MG63 (cell line): ENCODE measurements at regions not wholly inside any gene's neighbourhood (a gene's known extent, or its start where the extent isn't known, plus 50 kb on each side); places are given as distances from the start of the nearest gene placed in this dataset.

Source experiments
- DNase-seq: peaks from one replicate; pipeline ENCODE4 v3.0.0-alpha.2; 2020
- H3K27me3 ChIP-seq: fragments of 250-450 bp; sonication (Bioruptor Pico); 2 replicates; pipeline ENCODE4 v1.5.1; 2020; ENCODE audit warnings: mild to moderate bottlenecking, moderate library complexity
- H3K36me3 ChIP-seq: fragments of 250-450 bp; sonication (Bioruptor Pico); 2 replicates; pipeline ENCODE4 v1.5.1; 2020; ENCODE audit warnings: mild to moderate bottlenecking, moderate library complexity
- H3K4me3 ChIP-seq: fragments of 250-450 bp; sonication (Bioruptor Pico); 2 replicates; pipeline ENCODE4 v1.5.1; 2020; ENCODE audit warnings: mild to moderate bottlenecking, moderate library complexity
- H3K9me3 ChIP-seq: fragments of 250-450 bp; sonication (Bioruptor Pico); 2 replicates; pipeline ENCODE4 v1.5.1; 2020; ENCODE audit warnings: mild to moderate bottlenecking, moderate library complexity

GRCh38 chr13:111044087-111044830 lies 70.9 kb upstream of the ARHGEF7 start:
- DNase-seq: no peak
- H3K4me3 ChIP-seq: no peak overlapping the region
- H3K9me3 ChIP-seq: no peaks in the 10 kb centered on the region

DNA sequence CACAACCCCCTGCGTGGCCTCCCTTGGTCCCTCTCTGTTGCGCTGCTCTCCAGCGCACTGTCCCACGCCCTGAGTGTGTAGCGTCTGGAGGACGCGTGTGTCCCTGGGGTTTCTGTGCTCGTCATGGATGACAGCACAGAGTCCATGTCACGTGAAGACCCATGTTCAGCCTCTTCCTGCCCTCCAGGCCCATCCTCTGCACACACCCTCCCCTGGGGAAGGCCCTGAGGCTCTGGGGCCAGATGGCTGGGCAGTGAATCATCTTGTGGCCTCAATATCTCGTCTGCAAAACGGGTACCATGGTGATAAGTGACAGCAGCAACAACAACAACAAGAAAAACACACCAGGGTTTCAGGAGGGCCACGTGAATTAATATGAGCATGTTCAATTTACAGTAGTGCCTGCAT lies 71.5 kb upstream of the ARHGEF7 start:
- no peak overlapping the region for H3K4me3 ChIP-seq
- H3K36me3 ChIP-seq: no peaks in the 10 kb centered on the region
- H3K9me3 ChIP-seq: no peaks in the 10 kb centered on the region
- no peak for DNase-seq
- H3K27me3 ChIP-seq: peaks cover 4% of the 10 kb centered on the region; the same call in 1 of the 2 replicates

More at GRCh38 chr13:111044087-111044830, 70.9 kb upstream of the ARHGEF7 start:
- Histone ChIP-seq H3K36me3 (no peaks in the 10 kb centered on the region), H3K27me3 (peaks cover 3% of the 10 kb centered on the region; the same call in 1 of the 2 replicates)

DNA sequence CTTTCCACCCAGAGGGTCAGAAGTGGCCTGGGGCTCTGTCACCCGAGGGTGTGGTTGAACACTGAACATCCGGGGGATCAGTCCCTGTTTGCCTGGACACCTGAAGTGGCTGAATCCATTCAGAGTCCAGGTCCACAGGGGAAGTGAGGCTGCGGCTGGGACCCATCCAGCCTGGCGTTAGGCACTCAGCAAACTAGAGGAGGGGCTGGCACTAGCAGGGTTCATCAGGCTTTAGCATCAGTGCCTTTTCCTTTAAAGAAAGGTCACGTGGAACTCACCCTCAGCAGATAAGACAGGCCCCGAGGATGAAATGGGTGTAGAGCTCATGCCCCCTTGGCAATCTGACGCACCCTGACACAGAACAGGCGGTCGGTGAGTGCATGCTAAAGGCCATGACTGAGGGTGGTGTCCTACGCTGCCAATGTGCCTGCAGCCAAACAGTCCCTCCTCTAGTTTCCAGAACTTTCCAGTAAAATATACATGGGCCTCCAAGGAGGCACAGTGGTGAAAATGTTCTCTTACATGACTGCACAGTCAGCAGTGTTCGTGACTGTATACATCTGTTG lies 72.4 kb upstream of the ARHGEF7 start:
- Histone ChIP-seq H3K36me3 (no peaks in the 10 kb centered on the region), H3K4me3 (no peak overlapping the region), H3K9me3 (no peaks in the 10 kb centered on the region), H3K27me3 (peaks cover 10% of the 10 kb centered on the region; the same call in 1 of the 2 replicates)
- no peak for DNase-seq

DNA sequence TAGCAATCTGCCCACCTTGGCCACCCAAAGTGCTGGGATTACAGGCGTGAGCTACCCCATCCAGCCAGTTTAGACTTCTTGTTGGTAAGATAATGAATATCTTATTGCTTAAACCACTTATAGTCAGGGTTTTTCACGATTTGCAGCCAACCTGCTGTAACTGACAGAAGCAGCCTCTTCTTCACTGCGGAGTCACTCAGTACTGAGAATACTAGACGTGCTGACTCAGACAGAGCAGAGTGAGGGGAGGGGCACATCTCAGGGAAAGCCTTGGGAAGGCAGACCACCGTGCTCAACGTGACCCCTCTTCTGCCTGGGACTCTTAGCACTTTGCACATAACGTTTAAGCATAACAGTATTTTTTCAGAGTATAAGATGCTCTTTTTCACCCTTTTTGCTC lies 74.3 kb upstream of the ARHGEF7 start:
- Histone ChIP-seq H3K27me3 (peaks cover 13% of the 10 kb centered on the region; the same call in 1 of the 2 replicates), H3K9me3 (no peaks in the 10 kb centered on the region), H3K36me3 (no peaks in the 10 kb centered on the region), H3K4me3 (no peak overlapping the region)
- DNase-seq: no peak

GRCh38 chr13:111039735-111040134 lies 75.4 kb upstream of the ARHGEF7 start:
- Histone ChIP-seq H3K9me3 (no peaks in the 10 kb centered on the region), H3K36me3 (no peaks in the 10 kb centered on the region), H3K27me3 (peaks cover 13% of the 10 kb centered on the region; the same call in 1 of the 2 replicates), H3K4me3 (no peak overlapping the region)
- no peak for DNase-seq

DNA sequence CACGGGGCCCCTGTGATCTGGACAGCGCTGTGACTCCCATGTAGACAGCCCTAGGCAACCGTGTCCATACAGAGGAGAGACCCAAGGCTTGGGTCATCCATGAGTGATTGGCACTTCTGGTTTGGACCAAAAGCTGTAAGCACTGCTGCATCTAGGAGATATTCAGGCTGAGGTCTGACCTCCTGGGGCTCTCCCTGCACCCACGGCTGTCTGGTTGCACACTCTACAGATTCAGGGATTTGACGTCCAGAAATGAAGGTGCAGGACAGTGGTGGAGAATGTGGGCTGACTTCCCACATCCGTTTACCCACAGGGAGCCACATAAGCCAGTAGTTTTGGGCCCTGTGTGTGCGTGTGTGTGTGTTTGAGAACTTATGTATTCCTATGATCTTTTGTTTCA lies 76.2 kb upstream of the ARHGEF7 start:
- Histone ChIP-seq H3K9me3 (no peaks in the 10 kb centered on the region), H3K4me3 (no peak overlapping the region), H3K36me3 (no peaks in the 10 kb centered on the region), H3K27me3 (peaks cover 13% of the 10 kb centered on the region; the same call in 1 of the 2 replicates)
- no peak for DNase-seq

GRCh38 chr13:111037927-111038326 lies 77.2 kb upstream of the ARHGEF7 start:
- H3K9me3 ChIP-seq: no peaks in the 10 kb centered on the region
- DNase-seq: no peak
- H3K27me3 ChIP-seq: peaks cover 13% of the 10 kb centered on the region; the same call in 1 of the 2 replicates
- H3K36me3 ChIP-seq: no peaks in the 10 kb centered on the region
- H3K4me3 ChIP-seq: no peak overlapping the region

GRCh38 chr13:111036665-111037064 lies 78.4 kb upstream of the ARHGEF7 start:
- H3K4me3 ChIP-seq: no peak overlapping the region
- no peaks in the 10 kb centered on the region for H3K9me3 ChIP-seq
- peaks cover 13% of the 10 kb centered on the region; the same call in 1 of the 2 replicates for H3K27me3 ChIP-seq
- H3K36me3 ChIP-seq: no peaks in the 10 kb centered on the region
- DNase-seq: no peak

- no peak for DNase-seq
- H3K9me3 ChIP-seq: no peaks in the 10 kb centered on the region
- peaks cover 13% of the 10 kb centered on the region; the same call in 1 of the 2 replicates for H3K27me3 ChIP-seq
- H3K4me3 ChIP-seq: no peak overlapping the region
- H3K36me3 ChIP-seq: no peaks in the 10 kb centered on the region
Measured at GRCh38 chr13:111035861-111036260, 79.2 kb upstream of the ARHGEF7 start.

GRCh38 chr13:111034811-111035210 lies 80.3 kb upstream of the ARHGEF7 start:
- Histone ChIP-seq H3K27me3 (peaks cover 10% of the 10 kb centered on the region; the same call in 1 of the 2 replicates), H3K4me3 (no peak overlapping the region), H3K36me3 (no peaks in the 10 kb centered on the region), H3K9me3 (no peaks in the 10 kb centered on the region)
- no peak for DNase-seq

- Histone ChIP-seq H3K27me3 (peaks cover 8% of the 10 kb centered on the region; the same call in 1 of the 2 replicates), H3K36me3 (no peaks in the 10 kb centered on the region), H3K4me3 (no peak overlapping the region), H3K9me3 (no peaks in the 10 kb centered on the region)
- DNase-seq: no peak
Measured at GRCh38 chr13:111033172-111034130, 81.7 kb upstream of the ARHGEF7 start.

- H3K4me3 ChIP-seq: no peak overlapping the region
- no peaks in the 10 kb centered on the region for H3K9me3 ChIP-seq
- peak; percentile 34 for DNase-seq
- no peaks in the 10 kb centered on the region for H3K36me3 ChIP-seq
- no peaks in the 10 kb centered on the region for H3K27me3 ChIP-seq
Measured at GRCh38 chr13:111031531-111031961, 83.6 kb upstream of the ARHGEF7 start.

GRCh38 chr13:111029957-111030609 lies 85.0 kb upstream of the ARHGEF7 start:
- no peaks in the 10 kb centered on the region for H3K9me3 ChIP-seq
- DNase-seq: no peak
- no peaks in the 10 kb centered on the region for H3K27me3 ChIP-seq
- no peak overlapping the region for H3K4me3 ChIP-seq
- no peaks in the 10 kb centered on the region for H3K36me3 ChIP-seq

- no peak for DNase-seq
- H3K4me3 ChIP-seq: no peak overlapping the region
- no peaks in the 10 kb centered on the region for H3K36me3 ChIP-seq
- no peaks in the 10 kb centered on the region for H3K9me3 ChIP-seq
- H3K27me3 ChIP-seq: no peaks in the 10 kb centered on the region
Measured at GRCh38 chr13:111027458-111028439, 87.4 kb upstream of the ARHGEF7 start.

DNA sequence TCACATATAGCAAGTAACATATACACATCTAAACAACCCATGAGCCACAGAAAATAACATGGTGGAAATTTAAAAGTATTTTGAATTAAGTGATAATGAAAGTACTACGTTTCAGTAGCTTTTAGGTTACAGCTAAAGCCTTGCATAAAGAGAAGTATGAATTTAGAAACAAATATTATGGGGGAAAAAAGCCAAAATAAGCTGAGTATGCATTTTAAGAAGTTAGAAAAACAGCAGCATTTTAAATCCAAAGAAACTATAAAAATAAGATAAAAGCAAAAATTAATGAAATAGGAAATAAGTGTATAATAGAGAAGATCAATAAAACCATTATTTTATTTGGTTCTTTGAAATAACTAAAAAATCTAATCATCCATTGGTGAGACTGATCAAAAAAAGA lies 89.8 kb upstream of the ARHGEF7 start:
- no peak for DNase-seq
- H3K4me3 ChIP-seq: no peak overlapping the region
- H3K36me3 ChIP-seq: no peaks in the 10 kb centered on the region
- H3K27me3 ChIP-seq: no peaks in the 10 kb centered on the region
- H3K9me3 ChIP-seq: peaks cover 11% of the 10 kb centered on the region; the same call in 1 of the 2 replicates
